Smooth muscle cell (in vitro differentiated cells): ENCODE measurements at regions not wholly inside any gene's neighbourhood (a gene's known extent, or its start where the extent isn't known, plus 50 kb on each side); places are given as distances from the start of the nearest gene placed in this dataset.

Experiments
- DNase-seq: peaks from one replicate; lab custom pipeline; 2025; ENCODE audit not compliant: unreplicated experiment; lab: John Stamatoyannopoulos, UW
- H2AFZ ChIP-seq: fragments of 200-600 bp; sonication (generic); 2 replicates; pipeline ENCODE4 v1.6.0; 2016; ENCODE audit warnings: antibody characterized with exemption, low read depth, mild to moderate bottlenecking
- H3F3A ChIP-seq: fragments of 200-600 bp; sonication (generic); 2 replicates; pipeline ENCODE4 v1.6.0; 2017; ENCODE audit warnings: antibody characterized with exemption, low read depth
- H3K27ac ChIP-seq: fragments of 200-600 bp; sonication (generic); 2 replicates; pipeline ENCODE4 v1.5.1; 2016; ENCODE audit warnings: low read depth, mild to moderate bottlenecking
- H3K27me3 ChIP-seq: fragments of 200-600 bp; sonication (generic); 2 replicates; pipeline ENCODE4 v1.6.1; 2016; ENCODE audit warnings: low read depth, mild to moderate bottlenecking
- H3K36me3 ChIP-seq: fragments of 200-600 bp; sonication (generic); 2 replicates; pipeline ENCODE4 v1.5.1; 2016; ENCODE audit warnings: low read depth
- H3K4me1 ChIP-seq: fragments of 200-600 bp; sonication (generic); 2 replicates; pipeline ENCODE4 v1.5.1; 2016; ENCODE audit warnings: low read depth
- H3K4me2 ChIP-seq: fragments of 200-600 bp; sonication (generic); 2 replicates; pipeline ENCODE4 v1.6.0; 2016; ENCODE audit warnings: mild to moderate bottlenecking
- H3K4me3 ChIP-seq: fragments of 200-600 bp; sonication (generic); 2 replicates; pipeline ENCODE4 v1.5.1; 2016; ENCODE audit warnings: mild to moderate bottlenecking
- H3K79me2 ChIP-seq: fragments of 200-600 bp; sonication (generic); 2 replicates; pipeline ENCODE4 v1.6.0; 2016; ENCODE audit warnings: low read depth, mild to moderate bottlenecking
- H3K9ac ChIP-seq: fragments of 200-600 bp; sonication (generic); 2 replicates; pipeline ENCODE4 v1.6.0; 2016; ENCODE audit warnings: low read depth
- H3K9me3 ChIP-seq: fragments of 200-600 bp; sonication (generic); replicated peaks from 2 replicates; pipeline ENCODE4 v1.5.1; 2016; ENCODE audit warnings: low read depth
- H4K20me1 ChIP-seq: fragments of 200-600 bp; sonication (generic); 2 replicates; pipeline ENCODE4 v1.6.0; 2016; ENCODE audit warnings: low read depth
- CTCF ChIP-seq: fragments of 200-600 bp; sonication (generic); IDR thresholded peaks from 2 replicates; pipeline ENCODE4 v1.5.1; 2017; ENCODE audit warnings: borderline replicate concordance, mild to moderate bottlenecking, antibody characterized with exemption; ENCODE audit not compliant: insufficient read depth, poor library complexity, severe bottlenecking
- WGBS: methylation state at CpG from one replicate; pipeline ENCODE4 v1.1.7; 2016; ENCODE audit warnings: low lambda C conversion rate; 5-methylcytosine and 5-hydroxymethylcytosine counted together

- Histone ChIP-seq H3K79me2 (no peaks in the 10 kb centered on the region), H3K4me3 (no peak overlapping the region), H4K20me1 (no peaks in the 10 kb centered on the region), H3F3A (no peaks in the 10 kb centered on the region), H3K9me3 (no peaks in the 10 kb centered on the region), H3K27me3 (no peaks in the 10 kb centered on the region), H3K9ac (no peak overlapping the region), H3K4me1 (no peaks in the 10 kb centered on the region), H2AFZ (no peak overlapping the region), H3K36me3 (no peaks in the 10 kb centered on the region), H3K27ac (no peak overlapping the region), H3K4me2 (no peak overlapping the region)
- WGBS, result 59% methylated on average over 7 of the region's 7 CpGs
- no peak for TF ChIP-seq CTCF
- DNase-seq, result no peak
Observed at GRCh38 chr16:51002881-51003490, 148.1 kb downstream of the SALL1 start.

GRCh38 chr16:50999181-50999580 lies 151.9 kb downstream of the SALL1 start:
- Histone ChIP-seq H3K79me2 (no peaks in the 10 kb centered on the region), H3K9ac (no peak overlapping the region), H4K20me1 (no peaks in the 10 kb centered on the region), H3K9me3 (no peaks in the 10 kb centered on the region), H3K27me3 (no peaks in the 10 kb centered on the region), H3F3A (no peaks in the 10 kb centered on the region), H3K36me3 (no peaks in the 10 kb centered on the region), H2AFZ (no peak overlapping the region), H3K27ac (no peak overlapping the region), H3K4me2 (no peak overlapping the region), H3K4me3 (no peak overlapping the region), H3K4me1 (no peaks in the 10 kb centered on the region)
- DNase-seq, result no peak
- WGBS, result 53% methylated on average over 7 of the region's 7 CpGs
- no peak for TF ChIP-seq CTCF

- TF ChIP-seq CTCF, result no peak
- no peak overlapping the region for H3K4me2 ChIP-seq
- H3K79me2 ChIP-seq, result no peaks in the 10 kb centered on the region
- WGBS, result 97% methylated on average over 2 of the region's 2 CpGs
- H3K4me1 ChIP-seq, result no peaks in the 10 kb centered on the region
- H3K27ac ChIP-seq, result no peak overlapping the region
- no peak overlapping the region for H2AFZ ChIP-seq
- no peak overlapping the region for H3K4me3 ChIP-seq
- DNase-seq, result no peak
- no peaks in the 10 kb centered on the region for H3K36me3 ChIP-seq
- no peaks in the 10 kb centered on the region for H3F3A ChIP-seq
- H3K27me3 ChIP-seq, result no peaks in the 10 kb centered on the region
- no peaks in the 10 kb centered on the region for H3K9me3 ChIP-seq
- H4K20me1 ChIP-seq, result no peaks in the 10 kb centered on the region
- H3K9ac ChIP-seq, result no peak overlapping the region
Observed at GRCh38 chr16:50998411-50998810, 152.7 kb downstream of the SALL1 start.

GRCh38 chr16:50997679-50998078 lies 153.4 kb downstream of the SALL1 start:
- H3K27me3 ChIP-seq, result no peaks in the 10 kb centered on the region
- H3K4me1 ChIP-seq, result no peaks in the 10 kb centered on the region
- no peaks in the 10 kb centered on the region for H3F3A ChIP-seq
- 82% methylated on average over 6 of the region's 6 CpGs for WGBS
- H3K27ac ChIP-seq, result no peak overlapping the region
- DNase-seq, result no peak
- no peak overlapping the region for H3K4me3 ChIP-seq
- no peaks in the 10 kb centered on the region for H3K79me2 ChIP-seq
- H2AFZ ChIP-seq, result no peak overlapping the region
- no peaks in the 10 kb centered on the region for H3K36me3 ChIP-seq
- H3K9me3 ChIP-seq, result no peaks in the 10 kb centered on the region
- H4K20me1 ChIP-seq, result no peaks in the 10 kb centered on the region
- H3K4me2 ChIP-seq, result no peak overlapping the region
- no peak overlapping the region for H3K9ac ChIP-seq
- no peak for TF ChIP-seq CTCF
